GM12878 (cell line): ENCODE measurements at regions not wholly inside any gene's neighbourhood (a gene's known extent, or its start where the extent isn't known, plus 50 kb on each side); places are given as distances from the start of the nearest gene placed in this dataset.

ENCODE experiments used
- ATAC-seq: fragments of 200-7000 bp; cut with Tn5 transposase; 3 replicates; pipeline ENCODE4 v1.9.1; 2020; ENCODE audit warnings: mild to moderate bottlenecking, moderate library complexity
- BruUV-seq: library from RNA; stranded (reverse); fragments of 400-500 nt; replicated peaks from 2 replicates; lab custom pipeline; 2021; lab: Mats Ljungman, UMichigan
- CTCF ChIA-PET: fragments of 300-600 bp; sonication (Branson Sonifier 250); formaldehyde crosslinking; extraction: SDS; loops from one replicate; lab custom pipeline; 2021; ENCODE audit warnings: inconsistent platforms; lab: Yijun Ruan, JAX
- POLR2A ChIA-PET: fragments of 350-600 bp; formaldehyde crosslinking; extraction: SDS; loops from one replicate; lab custom pipeline; 2021; ENCODE audit warnings: inconsistent platforms; lab: Charles Lee
- RAD21 ChIA-PET: fragments of 300-600 bp; sonication (Branson Sonifier 250); formaldehyde crosslinking; loops from one replicate; lab custom pipeline; 2023; ENCODE audit warnings: antibody characterized with exemption; ENCODE audit not compliant: unreplicated experiment; lab: Charles Lee
- SMC1A ChIA-PET: fragments of 300-600 bp; sonication (Branson Sonifier 250); formaldehyde crosslinking; loops from one replicate; lab custom pipeline; 2023; ENCODE audit not compliant: unreplicated experiment, uncharacterized antibody; lab: Charles Lee
- DNase-seq: peaks from one replicate; pipeline ENCODE4 v3.0.0-alpha.2; 2011; ENCODE audit warnings: low read depth, low spot score
- FAIRE-seq: peaks from 3 replicates; lab custom pipeline; 2011; peaks lifted over from hg19 to GRCh38; lab: Jason Lieb, UNC
- H2AFZ ChIP-seq: 2 replicates; pipeline ENCODE4 v1.6.0; 2011; ENCODE audit warnings: low read depth, low read length, control low read depth; ENCODE audit not compliant: control insufficient read depth
- H3K27ac ChIP-seq: 2 replicates; pipeline ENCODE4 v1.5.1; 2011; ENCODE audit warnings: control low read depth; ENCODE audit not compliant: control insufficient read depth, insufficient read depth
- H3K27me3 ChIP-seq, 2 experiments: replicated peaks in 1 of 2; 2 replicates each; pipeline versions ENCODE4 v1.6.0 to v1.6.1; 2011; ENCODE audit warnings: low read length in 1 of 2; ENCODE audit not compliant: control insufficient read depth in 2 of 2, insufficient read depth in 2 of 2
- H3K36me3 ChIP-seq, 2 experiments: 2 replicates each; pipeline ENCODE4 v1.5.1; 2011; ENCODE audit warnings: low read length in 1 of 2; ENCODE audit not compliant: control insufficient read depth in 2 of 2, insufficient read depth in 2 of 2
- H3K4me1 ChIP-seq: 2 replicates; pipeline ENCODE4 v1.6.1; 2011; ENCODE audit warnings: mild to moderate bottlenecking, low read length, moderate library complexity, mixed read lengths; ENCODE audit not compliant: control insufficient read depth, insufficient read depth
- H3K4me2 ChIP-seq: 2 replicates; pipeline ENCODE4 v1.6.0; 2011; ENCODE audit warnings: control low read depth; ENCODE audit not compliant: control insufficient read depth, insufficient read depth
- H3K4me3 ChIP-seq: fragments of 200-600 bp; sonication (generic); 2 replicates; pipeline ENCODE4 v1.5.1; 2016
- H3K79me2 ChIP-seq: 2 replicates; pipeline ENCODE4 v1.6.0; 2011; ENCODE audit warnings: low read length; ENCODE audit not compliant: control insufficient read depth, insufficient read depth
- H3K9ac ChIP-seq: 2 replicates; pipeline ENCODE4 v1.8.0; 2011; ENCODE audit warnings: low read length, control low read depth, mixed read lengths; ENCODE audit not compliant: control insufficient read depth, insufficient read depth
- H3K9me3 ChIP-seq: replicated peaks from 3 replicates; pipeline ENCODE4 v1.5.1; 2011; ENCODE audit warnings: mild to moderate bottlenecking, low read length; ENCODE audit not compliant: control insufficient read depth, insufficient read depth
- H4K20me1 ChIP-seq: 2 replicates; pipeline ENCODE4 v1.6.0; 2011; ENCODE audit not compliant: control insufficient read depth, insufficient read depth
- BHLHE40 ChIP-seq, 2 experiments: fragments of 450-650 bp in 1 of 2; IDR thresholded peaks; 2 replicates each; pipeline ENCODE4 v1.6.1; 2011 to 2017; ENCODE audit warnings: low read depth in 2 of 2, borderline replicate concordance in 1 of 2, improper control_type of control experiment in 1 of 2, low read length in 1 of 2, mild to moderate bottlenecking in 1 of 2
- CBFB ChIP-seq: IDR thresholded peaks from 2 replicates; pipeline ENCODE4 v1.6.1; 2016; ENCODE audit warnings: antibody characterized with exemption, low read depth
- CREB1 ChIP-seq: IDR thresholded peaks from 2 replicates; pipeline ENCODE4 v1.6.1; 2012; ENCODE audit warnings: low read depth, mild to moderate bottlenecking, inconsistent platforms
- CTCF ChIP-seq, 3 experiments: IDR thresholded peaks in 2 of 3; conservative IDR thresholded peaks in 1 of 3; 2 replicates each; pipeline ENCODE4 v1.5.1; 2011; ENCODE audit warnings: low read depth in 3 of 3, low read length in 3 of 3, mild to moderate bottlenecking in 3 of 3, control low read depth in 2 of 3, moderate library complexity in 2 of 3, inconsistent platforms in 1 of 3, mixed read lengths in 1 of 3; ENCODE audit not compliant: control insufficient read depth in 2 of 3, insufficient read depth in 1 of 3; ENCODE audit errors: extremely low read depth in 1 of 3
- EGR1 ChIP-seq, 2 experiments: IDR thresholded peaks; 1 replicate in 1 of 2; 2 replicates in 1 of 2; pipeline ENCODE4 v1.6.1; 2011 to 2012; ENCODE audit warnings: low read depth in 2 of 2, low read length in 2 of 2, borderline replicate concordance in 1 of 2, mild to moderate bottlenecking in 1 of 2, moderate library complexity in 1 of 2
- ESRRA ChIP-seq: IDR thresholded peaks from 2 replicates; pipeline ENCODE4 v1.6.1; 2012; ENCODE audit warnings: mild to moderate bottlenecking, low read length, improper control_type of control experiment
- KDM1A ChIP-seq: fragments of 200-600 bp; sonication (generic); IDR thresholded peaks from 2 replicates; pipeline ENCODE4 v1.6.1; 2016; ENCODE audit warnings: borderline replicate concordance
- MLLT1 ChIP-seq: fragments of 450-650 bp; IDR thresholded peaks from 2 replicates; pipeline ENCODE4 v1.6.1; 2016; ENCODE audit warnings: mild to moderate bottlenecking
- NR2F1 ChIP-seq: fragments of 450-650 bp; conservative IDR thresholded peaks from 2 replicates; pipeline ENCODE4 v1.6.1; 2017; ENCODE audit warnings: mild to moderate bottlenecking
- PBX3 ChIP-seq: IDR thresholded peaks from 2 replicates; pipeline ENCODE4 v1.6.1; 2011; ENCODE audit warnings: mild to moderate bottlenecking, low read depth, low read length, moderate library complexity; ENCODE audit not compliant: insufficient replicate concordance
- PRDM15 ChIP-seq: fragments of 450-650 bp; formaldehyde crosslinking; IDR thresholded peaks from 2 replicates; pipeline ENCODE4 v1.4.0; 2020; ENCODE audit warnings: mild to moderate bottlenecking, moderate library complexity
- RCOR1 ChIP-seq: conservative IDR thresholded peaks from 2 replicates; pipeline ENCODE4 v1.6.1; 2012; ENCODE audit warnings: low read depth, low read length, improper control_type of control experiment
- SMARCA5 ChIP-seq: fragments of 450-650 bp; IDR thresholded peaks from 2 replicates; pipeline ENCODE4 v1.6.1; 2017; ENCODE audit warnings: mild to moderate bottlenecking
- WRNIP1 ChIP-seq: IDR thresholded peaks from 2 replicates; pipeline ENCODE4 v1.6.1; 2011; ENCODE audit warnings: low read depth, low read length, improper control_type of control experiment, borderline replicate concordance
- YY1 ChIP-seq: IDR thresholded peaks from 2 replicates; pipeline ENCODE4 v1.6.1; 2011; ENCODE audit warnings: low read depth, mild to moderate bottlenecking, low read length
- ZBED1 ChIP-seq: IDR thresholded peaks from 2 replicates; pipeline ENCODE4 v1.6.1; 2016; ENCODE audit warnings: borderline replicate concordance
- WGBS: methylation state at CpG from one replicate; pipeline ENCODE4 v1.1.6; 2016; ENCODE audit warnings: low lambda C conversion rate; ENCODE audit not compliant: insufficient replicate concordance, insufficient coverage; ENCODE audit errors: missing lambda C conversion rate; 5-methylcytosine and 5-hydroxymethylcytosine counted together
- in situ Hi-C: fragments of 300-500 bp; cut with MboI; formaldehyde crosslinking; loops from 9 replicates; pipeline ENCODE4 v1.14.3; 2018; ENCODE audit warnings: mixed read lengths
- intact Hi-C: fragments of 100-400 bp; cut with micrococcal nuclease; formaldehyde crosslinking; loops from one replicate; pipeline ENCODE4 v1.14.2; 2022; ENCODE audit not compliant: unreplicated experiment

GRCh38 chr16:54226296-54227010 is 60.1 kb downstream of the IRX3 start:
- Histone ChIP-seq H3K27me3 (no peaks in the 10 kb centered on the region), H3K27ac (no peak overlapping the region), H3K4me1 (no peaks in the 10 kb centered on the region), H3K79me2 (no peaks in the 10 kb centered on the region), H2AFZ (no peak overlapping the region), H3K36me3 (no peaks in the 10 kb centered on the region), H3K9ac (no peak overlapping the region), H4K20me1 (no peaks in the 10 kb centered on the region), H3K4me2 (no peak overlapping the region), H3K9me3 (no peaks in the 10 kb centered on the region), H3K4me3 (no peak overlapping the region)
- TF ChIP-seq CTCF (IDR thresholded peaks at IDR 0.05 in 2 of 3, conservative IDR thresholded peaks at IDR 0.05 in 1 of 3; ENCODE audit: control insufficient read depth in 2 of 3, extremely low read depth in 1 of 3, insufficient read depth in 1 of 3, low read depth in 3 of 3, low read length in 3 of 3), result no peak
- TF ChIP-seq ZBED1, result no peak
- TF ChIP-seq SMARCA5, result no peak
- no peak for TF ChIP-seq NR2F1
- no peak for TF ChIP-seq ESRRA
- no peak for TF ChIP-seq CBFB
- no peak for TF ChIP-seq EGR1 (IDR thresholded peaks at IDR 0.05; ENCODE audit: borderline replicate concordance in 1 of 2, low read depth in 2 of 2, low read length in 2 of 2)
- no peak for TF ChIP-seq WRNIP1
- no peak for TF ChIP-seq MLLT1
- TF ChIP-seq BHLHE40 (IDR thresholded peaks at IDR 0.05; ENCODE audit: borderline replicate concordance in 1 of 2, low read depth in 2 of 2, low read length in 1 of 2), result no peak
- no peak for TF ChIP-seq CREB1
- no peak for TF ChIP-seq YY1
- no peak for TF ChIP-seq KDM1A
- TF ChIP-seq PBX3, result no peak
- TF ChIP-seq RCOR1, result no peak
- no peak for TF ChIP-seq PRDM15 (CRISPR knock-in tag)
- FAIRE-seq, result no peak
- no TSS peak for BruUV-seq
- ChIA-PET SMC1A (no interaction called here), POLR2A (no interaction called here), RAD21 (no interaction called here), CTCF (no interaction called here)
- WGBS, result 45% methylated on average over 10 of the region's 10 CpGs
- intact Hi-C loops, result no loop called here
- ATAC-seq, result no peak
- no peak for DNase-seq
- in situ Hi-C loops, result no loop called here
